ENCODE measurements at regions not wholly inside any gene's neighbourhood (a gene's known extent, or its start where the extent isn't known, plus 50 kb on each side); places are given as distances from the start of the nearest gene placed in this dataset.
"Not testable (repeated sequence)": the region's sequence is repeated elsewhere in the genome, so short reads cannot be mapped to it uniquely, and the experiment has no call there.

DNA sequence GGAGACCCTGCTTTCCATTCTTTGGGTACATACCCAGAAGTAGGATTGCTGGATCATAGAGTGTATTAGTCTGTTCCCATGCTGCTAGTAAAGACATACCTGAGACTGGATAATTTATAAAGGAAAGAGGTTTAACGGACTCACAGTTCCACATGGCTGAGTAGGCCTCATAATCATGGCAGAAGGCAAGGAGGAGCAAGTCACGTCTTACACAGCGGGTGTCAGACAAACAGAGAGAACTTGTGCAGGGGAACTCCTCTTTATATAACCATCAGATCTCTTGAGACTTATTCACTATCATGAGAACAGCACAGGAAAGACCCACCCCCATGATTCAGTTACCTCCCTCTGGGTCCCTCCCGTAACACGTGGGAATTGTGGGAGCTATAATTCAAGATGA is 87.7 kb upstream of the TOX2 start:
- TF ChIP-seq, protein P1, sequence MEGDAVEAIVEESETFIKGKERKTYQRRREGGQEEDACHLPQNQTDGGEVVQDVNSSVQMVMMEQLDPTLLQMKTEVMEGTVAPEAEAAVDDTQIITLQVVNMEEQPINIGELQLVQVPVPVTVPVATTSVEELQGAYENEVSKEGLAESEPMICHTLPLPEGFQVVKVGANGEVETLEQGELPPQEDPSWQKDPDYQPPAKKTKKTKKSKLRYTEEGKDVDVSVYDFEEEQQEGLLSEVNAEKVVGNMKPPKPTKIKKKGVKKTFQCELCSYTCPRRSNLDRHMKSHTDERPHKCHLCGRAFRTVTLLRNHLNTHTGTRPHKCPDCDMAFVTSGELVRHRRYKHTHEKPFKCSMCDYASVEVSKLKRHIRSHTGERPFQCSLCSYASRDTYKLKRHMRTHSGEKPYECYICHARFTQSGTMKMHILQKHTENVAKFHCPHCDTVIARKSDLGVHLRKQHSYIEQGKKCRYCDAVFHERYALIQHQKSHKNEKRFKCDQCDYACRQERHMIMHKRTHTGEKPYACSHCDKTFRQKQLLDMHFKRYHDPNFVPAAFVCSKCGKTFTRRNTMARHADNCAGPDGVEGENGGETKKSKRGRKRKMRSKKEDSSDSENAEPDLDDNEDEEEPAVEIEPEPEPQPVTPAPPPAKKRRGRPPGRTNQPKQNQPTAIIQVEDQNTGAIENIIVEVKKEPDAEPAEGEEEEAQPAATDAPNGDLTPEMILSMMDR (IDR thresholded peaks at IDR 0.05; ENCODE audit: poor library complexity), result not testable (repeated sequence)
- not testable (repeated sequence) for TF ChIP-seq EZH2phosphoT487 (IDR thresholded peaks at IDR 0.05; ENCODE audit: low read depth, severe bottlenecking, unreplicated experiment)
